Liver (tissue), 3 donors: ENCODE measurements at regions not wholly inside any gene's neighbourhood (a gene's known extent, or its start where the extent isn't known, plus 50 kb on each side); places are given as distances from the start of the nearest gene placed in this dataset.

Source experiments
- SP1 ChIP-seq: IDR thresholded peaks from 2 replicates; pipeline ENCODE4 v1.6.1; 2018; ENCODE audit warnings: antibody characterized with exemption, mild to moderate bottlenecking
- TAF1 ChIP-seq: conservative IDR thresholded peaks from 2 replicates; pipeline ENCODE4 v1.6.1; 2016; ENCODE audit warnings: antibody characterized with exemption, mild to moderate bottlenecking
- YY1 ChIP-seq: IDR thresholded peaks from 2 replicates; pipeline ENCODE4 v1.6.1; 2016; ENCODE audit warnings: antibody characterized with exemption, mild to moderate bottlenecking
- TF ChIP-seq, protein P1 (sequence below): fragments of 150-350 bp; IDR thresholded peaks from 2 replicates; pipeline ENCODE4 v1.5.1; 2017; ENCODE audit warnings: improper control_type of control experiment, low read depth, low read length; ENCODE audit not compliant: missing input control
- donor health status: healthy.
- donor health status: healthy.

GRCh38 chr3:72147600-72147999, 362.7 kb upstream of the PROK2 start:
- TF ChIP-seq, protein P1, sequence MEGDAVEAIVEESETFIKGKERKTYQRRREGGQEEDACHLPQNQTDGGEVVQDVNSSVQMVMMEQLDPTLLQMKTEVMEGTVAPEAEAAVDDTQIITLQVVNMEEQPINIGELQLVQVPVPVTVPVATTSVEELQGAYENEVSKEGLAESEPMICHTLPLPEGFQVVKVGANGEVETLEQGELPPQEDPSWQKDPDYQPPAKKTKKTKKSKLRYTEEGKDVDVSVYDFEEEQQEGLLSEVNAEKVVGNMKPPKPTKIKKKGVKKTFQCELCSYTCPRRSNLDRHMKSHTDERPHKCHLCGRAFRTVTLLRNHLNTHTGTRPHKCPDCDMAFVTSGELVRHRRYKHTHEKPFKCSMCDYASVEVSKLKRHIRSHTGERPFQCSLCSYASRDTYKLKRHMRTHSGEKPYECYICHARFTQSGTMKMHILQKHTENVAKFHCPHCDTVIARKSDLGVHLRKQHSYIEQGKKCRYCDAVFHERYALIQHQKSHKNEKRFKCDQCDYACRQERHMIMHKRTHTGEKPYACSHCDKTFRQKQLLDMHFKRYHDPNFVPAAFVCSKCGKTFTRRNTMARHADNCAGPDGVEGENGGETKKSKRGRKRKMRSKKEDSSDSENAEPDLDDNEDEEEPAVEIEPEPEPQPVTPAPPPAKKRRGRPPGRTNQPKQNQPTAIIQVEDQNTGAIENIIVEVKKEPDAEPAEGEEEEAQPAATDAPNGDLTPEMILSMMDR = no peak
- TF ChIP-seq TAF1 (no peak), YY1 (no peak), SP1 (no peak)
